Activated effector memory CD4-positive, alpha-beta T cell treated with anti-CD3 and anti-CD28 coated beads, Interleukin-2, amount 50 U/mL, for 16 hours (primary cell): ENCODE measurements at regions not wholly inside any gene's neighbourhood (a gene's known extent, or its start where the extent isn't known, plus 50 kb on each side); places are given as distances from the start of the nearest gene placed in this dataset.

Source experiments
- DNase-seq: peaks from one replicate; pipeline ENCODE4 v3.0.0-alpha.2; 2020

- no peak for DNase-seq
Measured at GRCh38 chr12:126483145-126484068, 1418.2 kb downstream of the AACS start.

DNA sequence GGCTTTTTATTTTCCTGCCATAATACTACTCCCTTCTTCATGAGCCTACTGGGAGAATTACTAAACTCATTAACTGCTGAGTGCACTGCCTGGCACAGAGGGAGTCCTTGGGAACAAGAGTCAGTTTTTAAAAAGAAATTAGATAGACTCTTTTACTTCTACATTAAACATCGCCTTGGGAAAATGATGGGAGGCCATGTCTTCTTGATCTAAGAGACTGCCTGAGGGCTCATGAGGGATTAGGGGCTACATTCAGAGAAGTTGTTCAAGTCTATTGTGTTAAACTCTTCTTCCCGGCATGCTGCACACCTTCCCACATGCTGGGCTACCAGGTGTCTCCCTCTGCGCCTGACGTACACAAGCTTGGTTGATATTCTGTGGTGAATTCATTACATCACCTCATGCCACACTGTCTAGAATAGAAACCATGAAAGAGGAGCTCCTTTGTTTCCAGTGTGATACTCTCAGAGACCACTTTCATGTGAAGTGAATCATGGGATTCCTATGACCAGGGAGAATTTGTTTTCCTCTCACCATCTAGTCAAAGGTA, 1422.3 kb downstream of the AACS start:
- no peak for DNase-seq

DNA sequence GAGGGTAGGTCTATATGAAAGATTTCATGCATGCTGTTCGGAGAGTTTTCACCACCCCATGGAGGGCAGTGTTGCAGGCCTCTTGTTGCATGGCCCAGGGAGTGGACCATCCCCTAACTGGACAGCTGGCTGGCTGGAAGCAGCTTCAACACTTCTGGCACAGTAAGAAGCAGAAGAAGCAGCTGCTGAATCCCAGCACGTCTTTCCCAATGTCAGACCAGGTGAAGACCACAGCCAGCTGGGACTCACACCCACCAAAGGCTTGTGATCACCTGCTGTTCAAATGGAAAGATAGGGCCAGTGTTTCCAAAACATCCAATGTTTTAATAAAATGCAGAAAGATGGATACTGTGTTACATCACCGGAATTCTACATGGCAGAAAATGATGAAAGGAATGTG, 1423.6 kb downstream of the AACS start:
- DNase-seq = no peak

DNA sequence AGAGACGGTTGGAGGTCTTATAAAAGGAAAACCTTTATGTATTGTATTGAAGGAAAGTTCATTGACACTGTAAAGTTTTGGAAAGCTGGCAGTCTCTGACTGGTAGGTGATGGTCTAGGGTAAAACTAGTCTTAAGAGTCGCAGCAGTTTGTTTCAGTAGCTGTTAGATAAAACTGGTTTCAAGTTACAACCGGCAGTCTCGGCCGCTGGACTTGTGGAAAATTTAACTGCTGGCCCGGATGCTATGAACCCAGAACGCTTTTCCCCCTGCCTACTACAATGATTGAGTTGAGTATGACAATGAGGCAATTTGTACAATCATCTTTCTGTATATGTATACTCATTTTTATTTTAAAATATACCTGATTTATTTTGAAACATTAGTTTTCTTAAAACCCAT, 1426.9 kb downstream of the AACS start:
- DNase-seq = no peak

GRCh38 chr12:126493366-126494108, 1428.3 kb downstream of the AACS start:
- DNase-seq = no peak

- no peak for DNase-seq
Measured at GRCh38 chr12:126496201-126496600, 1431.0 kb downstream of the AACS start.

- DNase-seq = no peak
Measured at GRCh38 chr12:126506426-126507182, 1441.4 kb downstream of the AACS start.

DNA sequence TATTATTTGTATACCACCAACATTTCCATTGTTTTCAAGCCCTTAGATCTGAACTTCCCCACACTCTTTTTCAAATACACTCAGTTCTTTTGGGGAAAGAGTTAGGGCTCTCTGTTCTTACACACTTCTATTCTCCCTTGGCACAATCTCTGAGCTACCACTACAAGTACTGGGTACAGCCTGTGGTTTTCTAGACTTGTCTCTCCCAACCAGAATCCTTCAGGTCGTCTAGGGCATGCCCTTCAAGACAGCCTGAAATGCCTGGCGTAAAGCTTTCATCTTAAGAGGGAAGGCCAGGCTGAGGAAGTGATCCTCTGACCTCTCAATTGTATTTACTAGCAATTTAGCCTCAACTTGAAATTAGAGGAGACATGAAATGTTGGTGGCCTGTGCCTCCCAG, 1442.0 kb downstream of the AACS start:
- no peak for DNase-seq

GRCh38 chr12:126509572-126509971, 1444.3 kb downstream of the AACS start:
- no peak for DNase-seq

DNA sequence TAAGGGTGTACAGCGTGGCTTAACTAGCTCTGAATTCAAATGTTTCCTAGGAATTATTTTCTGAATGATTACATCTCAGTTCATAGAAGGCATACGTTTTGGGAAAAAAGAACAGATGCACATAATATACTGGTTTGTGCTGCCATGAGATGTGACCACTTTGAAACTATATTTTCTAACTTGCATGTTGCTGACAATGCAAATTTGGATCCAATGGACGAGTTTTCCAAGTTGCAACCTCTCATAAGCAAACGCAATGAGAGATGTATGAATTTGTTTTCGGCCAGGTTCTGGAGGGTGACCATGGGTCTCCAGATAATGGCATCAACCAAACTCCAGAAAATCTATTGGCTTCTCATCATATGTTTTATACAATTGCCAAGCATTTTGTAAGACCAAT, 1445.4 kb downstream of the AACS start:
- no peak for DNase-seq

DNA sequence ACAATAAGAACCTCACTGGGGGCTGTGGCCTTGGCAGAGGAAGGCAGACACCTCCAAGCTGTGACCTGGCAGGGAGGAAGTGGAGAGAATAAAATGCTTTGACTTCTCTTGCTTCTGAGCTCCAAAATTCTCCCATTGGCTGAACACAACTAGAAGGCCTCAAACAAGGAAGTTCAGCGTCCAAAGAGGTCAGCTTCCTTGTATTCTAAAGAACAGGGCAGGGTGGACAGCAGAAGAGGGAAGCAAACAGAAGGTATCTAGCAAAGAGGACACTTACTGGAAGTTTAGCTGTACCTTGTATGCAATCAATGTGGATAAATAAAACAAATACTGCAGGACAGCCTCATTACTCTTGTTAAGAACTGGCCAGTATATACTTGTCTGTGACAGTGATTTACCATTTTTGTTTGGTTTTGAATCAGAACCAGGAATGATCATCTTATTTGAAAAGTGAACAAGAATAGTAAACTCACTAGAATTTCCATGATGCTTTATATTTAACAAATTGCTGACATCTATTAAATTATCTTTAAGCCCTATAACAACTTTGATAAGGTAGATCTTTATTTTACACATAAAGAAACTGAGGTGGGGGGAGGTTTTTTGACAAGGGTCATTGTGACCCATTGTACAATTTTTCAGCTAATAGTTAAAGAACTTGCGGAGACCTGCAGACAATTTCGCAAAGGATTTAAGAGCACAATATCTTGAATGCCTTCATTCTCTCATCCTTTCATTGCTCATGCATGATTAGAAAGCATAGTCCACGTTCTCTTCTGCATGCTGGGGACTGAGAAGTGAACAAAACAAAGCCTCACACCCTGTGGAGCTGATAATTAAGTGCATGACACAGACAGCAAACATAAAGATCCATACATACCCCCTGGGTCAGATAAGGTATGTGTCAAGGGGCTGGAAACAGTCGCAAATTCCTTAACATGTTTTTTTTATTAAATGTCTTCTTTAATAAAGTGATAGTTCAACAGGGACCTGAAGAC, 1448.0 kb downstream of the AACS start:
- DNase-seq = no peak

GRCh38 chr12:126518596-126519200, 1453.5 kb downstream of the AACS start:
- DNase-seq = no peak

DNA sequence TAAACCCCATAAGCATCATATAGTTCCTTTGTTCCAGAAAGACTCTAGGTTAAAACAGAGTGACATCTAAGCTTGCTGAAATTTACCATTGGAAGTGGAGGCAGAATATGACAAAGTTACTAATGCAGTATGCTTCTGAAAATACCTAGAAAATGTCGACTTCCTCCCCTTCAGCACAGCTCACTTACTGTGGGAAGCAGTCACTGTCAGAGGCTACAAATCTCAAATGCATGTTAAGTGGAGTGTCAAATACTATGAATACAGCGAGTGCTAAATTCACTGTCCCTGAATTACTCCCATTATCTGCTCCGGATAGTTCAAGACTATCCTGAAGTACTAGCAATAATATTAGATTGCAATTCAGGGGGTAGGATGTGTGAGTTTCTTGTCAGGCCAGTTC, 1454.6 kb downstream of the AACS start:
- no peak for DNase-seq

GRCh38 chr12:126523891-126524290, 1458.7 kb downstream of the AACS start:
- DNase-seq = no peak

DNA sequence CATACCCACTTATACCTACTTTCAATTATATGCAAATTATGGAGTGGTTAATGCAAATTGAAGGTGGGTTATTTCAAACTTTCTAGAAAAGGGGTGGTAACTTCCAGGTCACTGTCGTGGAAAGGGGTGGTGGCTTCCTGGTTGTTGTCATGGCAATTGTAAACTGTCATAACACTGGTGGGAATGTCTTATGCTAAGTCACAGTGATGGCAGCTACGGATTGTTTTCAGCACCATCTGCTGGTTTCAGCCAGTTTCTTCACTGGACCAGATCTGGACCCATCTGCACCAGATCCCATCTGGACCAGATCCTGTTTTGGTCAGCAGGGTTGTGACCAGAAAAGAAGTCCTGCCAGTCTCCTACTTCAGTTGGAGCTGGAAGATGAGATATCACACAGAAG, 1469.3 kb downstream of the AACS start:
- DNase-seq = no peak

DNA sequence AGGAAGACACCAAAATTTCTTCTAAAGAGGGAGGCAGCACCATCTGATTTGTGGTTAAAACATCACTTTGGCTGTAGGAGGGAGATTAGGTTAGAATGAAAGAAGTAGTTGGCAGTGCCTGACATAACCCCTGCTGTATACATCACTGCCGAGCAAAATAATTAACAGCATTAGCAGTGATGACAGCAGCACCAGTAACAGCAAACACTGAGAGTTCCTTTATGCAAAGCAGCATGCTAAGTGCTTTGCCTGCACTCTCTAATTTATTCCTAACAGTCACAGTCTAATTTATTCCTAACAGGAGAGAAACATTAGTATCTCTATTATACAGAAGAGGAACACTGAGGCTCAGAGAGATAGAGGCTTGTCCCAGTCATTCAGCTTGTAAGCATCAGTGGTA, 1469.7 kb downstream of the AACS start:
- DNase-seq = no peak

- DNase-seq = no peak
Measured at GRCh38 chr12:126535971-126536370, 1470.7 kb downstream of the AACS start.

DNA sequence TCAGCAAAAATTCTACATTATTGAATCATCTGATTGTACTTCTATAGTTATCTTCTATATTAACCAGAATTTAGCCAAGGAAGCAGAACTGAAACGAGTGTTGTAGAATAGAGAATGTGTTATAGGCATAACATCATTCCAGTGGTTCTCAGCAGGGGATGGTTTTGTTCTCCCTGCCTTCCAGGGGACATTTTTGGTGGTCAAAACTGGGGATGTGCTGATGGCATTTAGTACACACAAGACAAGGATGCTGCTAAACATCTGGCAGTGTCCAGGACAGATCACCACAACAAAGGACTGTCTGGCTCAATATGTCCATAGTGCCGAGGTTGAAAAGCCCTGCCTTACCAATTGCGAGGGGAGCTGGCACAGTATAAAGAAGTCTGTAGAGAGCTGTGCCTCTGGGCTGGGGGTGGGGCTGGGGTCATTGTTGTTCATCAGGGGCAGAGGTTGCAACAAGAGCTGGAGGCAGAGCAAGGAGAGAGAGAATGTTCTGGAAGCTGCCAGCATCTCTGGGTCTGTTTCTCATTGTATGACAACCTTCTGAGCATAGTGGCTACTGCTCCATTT, 1472.8 kb downstream of the AACS start:
- DNase-seq = no peak

DNA sequence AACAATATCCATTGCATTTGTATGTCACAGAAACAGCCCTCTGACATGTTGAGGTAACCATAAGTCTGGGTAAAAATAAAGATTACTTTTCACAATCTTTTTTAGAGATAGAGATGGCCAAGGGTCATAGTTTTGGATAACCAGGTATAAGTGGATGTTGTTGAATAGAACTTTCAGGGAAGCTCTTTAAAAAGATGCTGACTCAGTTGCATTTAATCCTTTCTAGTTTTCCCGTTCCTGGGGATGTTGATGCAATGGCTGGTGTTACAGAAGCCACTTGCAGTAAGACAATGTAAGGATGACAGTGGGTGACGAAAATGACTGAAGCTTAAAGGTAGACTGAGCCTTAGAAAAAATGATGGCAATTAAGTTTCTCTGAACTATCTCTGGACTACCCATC, 1473.7 kb downstream of the AACS start:
- no peak for DNase-seq

GRCh38 chr12:126545411-126545810, 1480.2 kb downstream of the AACS start:
- no peak for DNase-seq

DNA sequence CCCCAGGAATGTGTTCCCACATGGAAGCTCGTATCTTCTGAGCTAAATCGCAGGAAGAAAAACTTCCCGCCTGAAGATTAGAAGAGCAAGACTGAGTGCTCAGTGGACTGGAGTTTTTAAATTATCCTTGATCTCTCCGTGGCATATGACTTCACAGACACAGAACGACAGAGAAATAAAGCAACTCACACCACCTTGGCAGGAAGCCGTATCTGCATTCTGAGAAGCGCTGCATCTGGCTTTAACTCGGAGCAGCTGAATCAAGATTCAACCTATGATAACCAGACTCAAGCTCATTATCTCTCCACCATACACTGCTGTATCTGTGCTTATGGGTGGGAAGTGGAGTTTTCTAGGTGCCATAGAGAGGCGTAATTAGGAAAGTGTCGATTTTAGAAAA, 1482.7 kb downstream of the AACS start:
- no peak for DNase-seq
